Heart left ventricle (tissue), 16 donors: ENCODE measurements at regions not wholly inside any gene's neighbourhood (a gene's known extent, or its start where the extent isn't known, plus 50 kb on each side); places are given as distances from the start of the nearest gene placed in this dataset.

Source experiments
- ATAC-seq, 4 donors: fragments of 200-7000 bp; cut with Tn5 transposase; one replicate each; pipeline ENCODE4 v1.9.1; 2020 to 2022; ENCODE audit warnings: moderate library complexity in 4 of 4, mild to moderate bottlenecking in 3 of 4, moderate number of reproducible peaks in 1 of 4
- DNase-seq, 5 donors: peaks; one replicate each; pipeline ENCODE4 v3.0.0-alpha.2; 2020
- H3K27ac ChIP-seq, 12 donors: fragments of 200-600 bp; sonication (generic) in 4 of 12; one replicate each; pipeline versions ENCODE4 v1.5.0 to v1.8.0; 2016 to 2022; ENCODE audit warnings: mild to moderate bottlenecking in 2 of 12
- H3K27me3 ChIP-seq, 9 donors: fragments of 200-600 bp; sonication (generic) in 2 of 9; one replicate each; pipeline versions ENCODE4 v1.5.1 to v1.8.0; 2016 to 2022; ENCODE audit warnings: mild to moderate bottlenecking in 3 of 9
- H3K36me3 ChIP-seq, 9 donors: fragments of 200-600 bp; sonication (generic) in 2 of 9; one replicate each; pipeline versions ENCODE4 v1.5.0 to v1.8.0; 2018 to 2022; ENCODE audit warnings: mild to moderate bottlenecking in 2 of 9
- H3K4me1 ChIP-seq, 12 donors: fragments of 200-600 bp; sonication (generic) in 4 of 12; one replicate each; pipeline versions ENCODE4 v1.5.0 to v1.8.0; 2016 to 2022; ENCODE audit warnings: mild to moderate bottlenecking in 3 of 12
- H3K4me3 ChIP-seq, 12 donors: fragments of 200-600 bp; sonication (generic) in 4 of 12; one replicate each; pipeline versions ENCODE4 v1.5.0 to v1.8.0; 2017 to 2022; ENCODE audit warnings: mild to moderate bottlenecking in 9 of 12, moderate library complexity in 4 of 12
- H3K9me3 ChIP-seq, 12 donors: fragments of 200-600 bp; sonication (generic) in 4 of 12; one replicate each; pipeline versions ENCODE4 v1.5.0 to v1.8.0; 2016 to 2022; ENCODE audit warnings: mild to moderate bottlenecking in 1 of 12
- POLR2A ChIP-seq, 2 donors: fragments of 450-650 bp; IDR thresholded peaks; one replicate each; pipeline ENCODE4 v1.6.1; 2017; ENCODE audit warnings: antibody characterized with exemption in 2 of 2, mild to moderate bottlenecking in 2 of 2, moderate library complexity in 2 of 2
- WGBS, 4 donors: extraction: QIAGEN DNeasy Blood & Tissue Kit in 2 of 4; methylation state at CpG; one replicate each; pipeline versions ENCODE4 v1.1.5 to v1.1.7; 2013 to 2018; 5-methylcytosine and 5-hydroxymethylcytosine counted together
- intact Hi-C, 10 donors: fragments of 100-400 bp; cut with DNase I; formaldehyde crosslinking; loops; one replicate each; pipeline versions ENCODE4 v1.11.1 to v1.14.2; 2022
- TF ChIP-seq, protein P1 (sequence below), 12 donors: fragments of 200-600 bp; sonication (generic) in 4 of 12; IDR thresholded peaks; one replicate each; pipeline versions ENCODE4 v1.5.0 to v1.8.0; 2018 to 2022; ENCODE audit warnings: antibody characterized with exemption in 12 of 12, mild to moderate bottlenecking in 5 of 12
- donor health status: ischemic (EF 13 %, LVEDD 7.1; RV severe dilation, severe dysfunction).
- donor health status: healthy with polysubstance abuse.
- donor health status: DM: no; HTN: yes; CAD: no.
- donor health status: DM: no; HTN: no; CAD: no.
- donor health status: ischemic (EF 25% LVEDD 6.9; RV normal size, moderate dysfunction).
- donor health status: ischemic (EF 25% LVEDD 5.7; RV mildly dilated, moderate dysfunction).
- donor health status: healthy.
- donor health status: DM: yes; HTN: yes; CAD: no.
- donor health status: ischemic (EF 35%, LVEDD 5.7; RV mildly dilated, moderate dysfunction).
- donor health status: nonischemic (EF 11% LVEDD 7.7; RV severe dilation, severe dysfunction).
- donor health status: DM: yes; HTN: yes; CAD: no.
- donor health status: PGD.
- donor health status: ischemic (EF 29% LVEDD 5.4; RV normal size, mild dysfunction).
- donor health status: nonischemic (EF 23%, LVEDD 6.1; RV moderate dilation, normal function).

GRCh38 chr7:19984231-19984632 lies 210.8 kb upstream of the TMEM196 start:
- Histone ChIP-seq H3K4me3 (no peak overlapping the region), H3K36me3 (no peaks in the 10 kb centered on the region), H3K9me3 (peaks cover 0 to 10% (median 0%) of the 10 kb centered on the region in 12 donors), H3K4me1 (no peaks in the 10 kb centered on the region), H3K27me3 (no peaks in the 10 kb centered on the region), H3K27ac (no peak overlapping the region)
- DNase-seq (no peak), ATAC-seq (no peak)
- WGBS, 4 donors = 83 to 93% (median 85%) methylated on average over 3 of the region's 3 CpGs
- intact Hi-C loops = no loop called here
- no peak for TF ChIP-seq POLR2A (IDR thresholded peaks at IDR 0.05)
- TF ChIP-seq, protein P1, sequence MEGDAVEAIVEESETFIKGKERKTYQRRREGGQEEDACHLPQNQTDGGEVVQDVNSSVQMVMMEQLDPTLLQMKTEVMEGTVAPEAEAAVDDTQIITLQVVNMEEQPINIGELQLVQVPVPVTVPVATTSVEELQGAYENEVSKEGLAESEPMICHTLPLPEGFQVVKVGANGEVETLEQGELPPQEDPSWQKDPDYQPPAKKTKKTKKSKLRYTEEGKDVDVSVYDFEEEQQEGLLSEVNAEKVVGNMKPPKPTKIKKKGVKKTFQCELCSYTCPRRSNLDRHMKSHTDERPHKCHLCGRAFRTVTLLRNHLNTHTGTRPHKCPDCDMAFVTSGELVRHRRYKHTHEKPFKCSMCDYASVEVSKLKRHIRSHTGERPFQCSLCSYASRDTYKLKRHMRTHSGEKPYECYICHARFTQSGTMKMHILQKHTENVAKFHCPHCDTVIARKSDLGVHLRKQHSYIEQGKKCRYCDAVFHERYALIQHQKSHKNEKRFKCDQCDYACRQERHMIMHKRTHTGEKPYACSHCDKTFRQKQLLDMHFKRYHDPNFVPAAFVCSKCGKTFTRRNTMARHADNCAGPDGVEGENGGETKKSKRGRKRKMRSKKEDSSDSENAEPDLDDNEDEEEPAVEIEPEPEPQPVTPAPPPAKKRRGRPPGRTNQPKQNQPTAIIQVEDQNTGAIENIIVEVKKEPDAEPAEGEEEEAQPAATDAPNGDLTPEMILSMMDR (IDR thresholded peaks at IDR 0.05) = no peak

DNA sequence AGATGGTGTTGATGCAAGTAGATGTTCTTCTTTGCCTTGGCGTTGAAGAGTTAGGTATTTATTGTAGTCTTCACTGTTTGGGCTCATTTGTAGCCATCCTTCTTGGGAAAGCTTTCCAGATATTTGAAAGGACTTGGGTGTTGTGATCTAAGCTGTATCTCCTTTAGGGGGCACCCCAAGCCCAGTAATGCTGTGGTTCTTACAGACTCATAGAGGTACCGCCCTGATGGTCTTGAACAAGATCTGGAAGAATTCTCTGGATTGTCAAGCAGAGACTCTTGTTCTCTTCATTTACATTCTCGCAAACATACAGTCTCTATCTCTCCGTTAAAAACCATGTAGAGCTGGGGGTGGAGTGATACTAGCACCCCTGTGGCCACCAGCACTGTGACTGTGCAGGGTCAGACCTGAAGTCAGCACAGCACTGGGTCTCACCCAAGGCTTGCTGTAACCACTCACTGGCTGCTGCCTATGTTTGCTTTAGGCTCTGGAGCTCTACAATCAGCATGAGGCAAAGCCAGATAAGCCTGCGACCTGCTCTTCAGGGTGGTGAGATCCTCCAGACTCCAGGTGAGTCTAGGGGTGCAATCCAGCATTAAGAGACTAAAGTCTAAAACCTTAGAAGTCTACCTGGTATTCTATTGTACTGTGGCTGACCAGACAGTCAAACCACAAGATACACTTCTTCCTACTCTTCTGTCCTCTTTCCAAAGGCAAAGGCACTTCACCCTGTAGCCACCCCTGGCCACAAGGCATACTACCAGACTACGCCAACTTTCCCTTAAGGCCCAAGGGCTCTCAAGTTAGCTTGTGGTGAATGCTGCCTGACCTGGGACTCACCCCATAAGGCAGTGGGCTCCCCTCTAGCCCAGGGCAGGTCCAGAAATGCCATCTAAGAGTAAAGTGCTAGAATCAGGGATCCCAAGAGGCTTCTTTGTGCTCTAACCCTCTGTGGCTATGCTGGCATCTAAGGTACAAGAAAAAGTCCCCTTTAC lies 209.7 kb upstream of the TMEM196 start:
- Histone ChIP-seq H3K27ac (no peak overlapping the region), H3K4me1 (no peaks in the 10 kb centered on the region), H3K4me3 (no peak overlapping the region), H3K36me3 (no peaks in the 10 kb centered on the region), H3K27me3 (no peaks in the 10 kb centered on the region), H3K9me3 (peaks cover 0 to 20% (median 0%) of the 10 kb centered on the region in 12 donors)
- TF ChIP-seq, protein P1 (IDR thresholded peaks at IDR 0.05) = peak in 7 of 12 donors; percentile 7 to 38 (median 30)
- TF ChIP-seq POLR2A (IDR thresholded peaks at IDR 0.05) = no peak
- intact Hi-C loops = no loop called here
- ATAC-seq = no peak
- peak in 2 of 5 donors; percentile 20 to 28 for DNase-seq
- WGBS, 4 donors = 45 to 61% (median 50%) methylated on average over 6 of the region's 6 CpGs

DNA sequence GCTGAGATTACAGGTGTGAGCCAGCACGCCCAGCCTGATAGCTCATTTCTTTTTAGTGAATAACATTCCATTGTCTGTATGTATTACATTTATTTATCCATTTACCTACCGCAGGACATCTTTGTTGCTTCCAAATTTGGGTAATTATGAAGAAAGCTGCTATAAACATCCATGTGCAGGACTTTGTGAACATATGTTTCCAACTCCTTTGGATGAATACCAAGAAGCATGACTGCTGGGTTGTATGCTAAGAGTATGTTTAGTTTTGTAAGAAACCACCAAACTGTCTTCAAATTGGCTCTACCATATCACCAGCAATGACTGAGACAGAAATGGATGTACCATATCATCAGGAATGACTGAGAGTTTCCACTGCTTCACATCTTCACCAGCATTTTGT lies 200.2 kb upstream of the TMEM196 start:
- TF ChIP-seq, protein P1 (IDR thresholded peaks at IDR 0.05) = no peak
- no peak for TF ChIP-seq POLR2A (IDR thresholded peaks at IDR 0.05)
- H3K4me3 ChIP-seq = no peak overlapping the region
- no peaks in the 10 kb centered on the region for H3K36me3 ChIP-seq
- no peaks in the 10 kb centered on the region for H3K27me3 ChIP-seq
- 90 to 96% (median 94%) methylated on average over 2 of the region's 2 CpGs for WGBS, 4 donors
- no peaks in the 10 kb centered on the region for H3K4me1 ChIP-seq
- no peak overlapping the region for H3K27ac ChIP-seq
- ATAC-seq (no peak), DNase-seq (no peak)
- peaks cover 0 to 3% (median 0%) of the 10 kb centered on the region in 12 donors for H3K9me3 ChIP-seq
- intact Hi-C loops = no loop called here

- ATAC-seq = no peak
- Histone ChIP-seq H3K27me3 (no peaks in the 10 kb centered on the region), H3K9me3 (no peaks in the 10 kb centered on the region), H3K27ac (no peak overlapping the region), H3K36me3 (no peaks in the 10 kb centered on the region), H3K4me3 (no peak overlapping the region), H3K4me1 (no peaks in the 10 kb centered on the region)
- DNase-seq = no peak
- 77 to 89% (median 85%) methylated on average over 1 of the region's 1 CpG for WGBS, 4 donors
- TF ChIP-seq, protein P1 (IDR thresholded peaks at IDR 0.05) = no peak
- TF ChIP-seq POLR2A (IDR thresholded peaks at IDR 0.05) = no peak
- intact Hi-C loops = no loop called here
Measured at GRCh38 chr7:19972876-19973275, 199.5 kb upstream of the TMEM196 start.
